Karpas-422 (cell line): ENCODE measurements at regions not wholly inside any gene's neighbourhood (a gene's known extent, or its start where the extent isn't known, plus 50 kb on each side); places are given as distances from the start of the nearest gene placed in this dataset.
A peak's percentile ranks its signal among the peaks of the same experiment; 100 is the strongest.

Experiments
- DNase-seq: peaks from one replicate; pipeline ENCODE4 v3.0.0-alpha.2; 2015
- H2AFZ ChIP-seq: fragments of 200-600 bp; sonication (generic); 2 replicates; pipeline ENCODE4 v1.6.1; 2014; ENCODE audit warnings: antibody characterized with exemption, low read length, mixed read lengths
- H3K27ac ChIP-seq: fragments of 200-600 bp; sonication (generic); 2 replicates; pipeline ENCODE4 v1.5.1; 2014; ENCODE audit warnings: mild to moderate bottlenecking, low read length, moderate library complexity
- H3K27me3 ChIP-seq: fragments of 200-600 bp; sonication (generic); 2 replicates; pipeline ENCODE4 v1.6.1; 2014; ENCODE audit warnings: low read length, mixed read lengths
- H3K36me3 ChIP-seq: fragments of 200-600 bp; sonication (generic); 2 replicates; pipeline ENCODE4 v1.6.1; 2014; ENCODE audit warnings: low read length, mixed read lengths; ENCODE audit not compliant: insufficient read depth
- H3K4me1 ChIP-seq: fragments of 200-600 bp; sonication (generic); 2 replicates; pipeline ENCODE4 v1.6.1; 2014; ENCODE audit warnings: mild to moderate bottlenecking, low read length, mixed read lengths
- H3K4me2 ChIP-seq: fragments of 200-600 bp; sonication (generic); 2 replicates; pipeline ENCODE4 v1.6.1; 2014; ENCODE audit warnings: low read length, low read depth, mild to moderate bottlenecking; ENCODE audit not compliant: poor library complexity, severe bottlenecking
- H3K4me3 ChIP-seq: fragments of 200-600 bp; sonication (generic); 2 replicates; pipeline ENCODE4 v1.5.1; 2014; ENCODE audit warnings: mild to moderate bottlenecking, antibody characterized with exemption, low read length, mixed read lengths
- H3K79me2 ChIP-seq: fragments of 200-600 bp; sonication (generic); 2 replicates; pipeline ENCODE4 v1.6.1; 2014; ENCODE audit warnings: mild to moderate bottlenecking, low read length, mixed read lengths
- H3K9ac ChIP-seq: fragments of 200-600 bp; sonication (generic); 2 replicates; pipeline ENCODE4 v1.6.0; 2014; ENCODE audit warnings: low read length
- H3K9me2 ChIP-seq: fragments of 200-600 bp; sonication (generic), shearing (Covaris generic); replicated peaks from 2 replicates; pipeline ENCODE4 v1.6.0; 2014; ENCODE audit warnings: mild to moderate bottlenecking, low read length, moderate library complexity; ENCODE audit not compliant: insufficient read depth
- H3K9me3 ChIP-seq: fragments of 300-700, 200-600 bp; sonication (generic); 2 replicates; pipeline ENCODE4 v1.6.1; 2014; ENCODE audit warnings: low read length, mixed read lengths
- H4K20me1 ChIP-seq: fragments of 200-600 bp; sonication (generic); 2 replicates; pipeline ENCODE4 v1.6.1; 2014; ENCODE audit warnings: mild to moderate bottlenecking, antibody characterized with exemption, low read length, low read depth; ENCODE audit not compliant: insufficient read depth

DNA sequence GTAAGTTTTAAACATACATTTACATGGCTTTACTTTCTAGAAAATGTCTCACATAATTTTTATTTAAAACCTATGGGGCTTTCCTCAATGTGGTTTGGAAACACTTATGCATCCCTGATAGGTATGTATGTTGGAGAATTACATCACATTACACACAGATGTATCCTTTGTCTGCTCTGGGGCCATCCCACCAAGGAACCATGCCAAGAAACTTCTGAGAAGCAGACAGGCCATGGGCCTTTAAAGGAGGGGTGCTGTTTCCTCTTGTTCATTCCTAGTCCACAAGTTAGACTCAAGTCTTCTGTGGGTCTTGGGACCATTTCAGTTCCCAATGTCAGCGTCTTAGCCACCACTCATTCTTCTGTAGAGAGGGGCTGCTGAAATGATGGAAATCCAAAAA lies 162.0 kb upstream of the SETBP1 start:
- Histone ChIP-seq H3K4me1 (no peaks in the 10 kb centered on the region), H3K36me3 (no peaks in the 10 kb centered on the region), H3K27ac (no peak overlapping the region), H3K9ac (no peak overlapping the region), H3K79me2 (no peaks in the 10 kb centered on the region), H3K4me2 (no peak overlapping the region), H4K20me1 (no peaks in the 10 kb centered on the region), H3K9me3 (no peaks in the 10 kb centered on the region), H3K9me2 (no peaks in the 10 kb centered on the region), H2AFZ (no peak overlapping the region), H3K4me3 (no peak overlapping the region), H3K27me3 (no peaks in the 10 kb centered on the region)
- DNase-seq, result no peak

DNA sequence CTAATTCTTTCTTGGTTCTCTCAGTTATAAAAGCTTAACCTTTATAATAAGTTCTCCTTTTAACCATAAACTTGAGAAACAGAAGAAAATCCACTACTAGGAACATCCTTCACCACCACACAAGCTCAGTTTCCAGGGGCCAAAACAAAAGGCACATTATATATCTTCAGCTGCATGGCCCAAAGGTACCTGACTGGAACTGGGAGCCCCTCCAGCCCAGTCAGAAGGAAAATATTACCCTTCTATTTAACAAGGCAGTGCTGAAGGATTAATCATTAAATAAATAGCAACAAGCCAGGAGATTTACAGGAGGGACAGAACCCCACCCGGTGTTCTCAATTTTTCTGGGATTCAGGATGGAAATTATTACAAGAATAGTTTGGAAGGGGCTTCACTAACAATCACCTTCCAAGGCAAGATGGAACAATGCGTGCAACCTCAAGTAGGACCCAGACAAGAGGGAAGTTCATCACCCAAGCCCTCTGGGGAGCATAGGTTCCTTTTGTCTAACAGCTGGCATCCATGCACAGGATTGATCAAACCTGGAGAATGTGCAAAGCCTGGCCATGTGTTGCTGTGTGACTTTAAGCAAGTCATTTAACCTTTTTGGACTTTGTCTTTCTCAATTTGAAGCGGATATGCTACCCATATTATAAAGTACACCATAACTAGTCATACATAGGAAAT lies 159.6 kb upstream of the SETBP1 start:
- Histone ChIP-seq H3K9me2 (no peaks in the 10 kb centered on the region), H2AFZ (no peak overlapping the region), H3K4me1 (no peaks in the 10 kb centered on the region), H3K4me3 (no peak overlapping the region), H3K4me2 (no peak overlapping the region), H3K79me2 (no peaks in the 10 kb centered on the region), H3K9me3 (no peaks in the 10 kb centered on the region), H3K9ac (no peak overlapping the region), H3K36me3 (no peaks in the 10 kb centered on the region), H3K27me3 (no peaks in the 10 kb centered on the region), H4K20me1 (no peaks in the 10 kb centered on the region), H3K27ac (no peak overlapping the region)
- peak; percentile 14 for DNase-seq

GRCh38 chr18:44521668-44522022 lies 159.0 kb upstream of the SETBP1 start:
- H3K4me1 ChIP-seq, result no peaks in the 10 kb centered on the region
- no peaks in the 10 kb centered on the region for H4K20me1 ChIP-seq
- no peak for DNase-seq
- H3K9me3 ChIP-seq, result no peaks in the 10 kb centered on the region
- H2AFZ ChIP-seq, result no peak overlapping the region
- H3K9ac ChIP-seq, result no peak overlapping the region
- no peaks in the 10 kb centered on the region for H3K27me3 ChIP-seq
- no peaks in the 10 kb centered on the region for H3K79me2 ChIP-seq
- H3K36me3 ChIP-seq, result no peaks in the 10 kb centered on the region
- no peak overlapping the region for H3K4me3 ChIP-seq
- no peaks in the 10 kb centered on the region for H3K9me2 ChIP-seq
- no peak overlapping the region for H3K4me2 ChIP-seq
- H3K27ac ChIP-seq, result no peak overlapping the region

- Histone ChIP-seq H3K27me3 (no peaks in the 10 kb centered on the region), H3K27ac (no peak overlapping the region), H3K36me3 (no peaks in the 10 kb centered on the region), H2AFZ (no peak overlapping the region), H3K9ac (no peak overlapping the region), H3K4me1 (no peaks in the 10 kb centered on the region), H3K9me3 (no peaks in the 10 kb centered on the region), H3K4me3 (no peak overlapping the region), H4K20me1 (no peaks in the 10 kb centered on the region), H3K4me2 (no peak overlapping the region), H3K9me2 (no peaks in the 10 kb centered on the region), H3K79me2 (no peaks in the 10 kb centered on the region)
- peak; percentile 14 for DNase-seq
Observed at GRCh38 chr18:44526705-44527415, 153.8 kb upstream of the SETBP1 start.

- Histone ChIP-seq H3K4me1 (no peaks in the 10 kb centered on the region), H2AFZ (no peak overlapping the region), H4K20me1 (no peaks in the 10 kb centered on the region), H3K9me3 (no peaks in the 10 kb centered on the region), H3K4me3 (no peak overlapping the region), H3K4me2 (no peak overlapping the region), H3K27ac (no peak overlapping the region), H3K79me2 (no peaks in the 10 kb centered on the region), H3K9me2 (no peaks in the 10 kb centered on the region), H3K36me3 (no peaks in the 10 kb centered on the region), H3K27me3 (no peaks in the 10 kb centered on the region), H3K9ac (no peak overlapping the region)
- peak; percentile 14 for DNase-seq
Observed at GRCh38 chr18:44533071-44533470, 147.6 kb upstream of the SETBP1 start.

DNA sequence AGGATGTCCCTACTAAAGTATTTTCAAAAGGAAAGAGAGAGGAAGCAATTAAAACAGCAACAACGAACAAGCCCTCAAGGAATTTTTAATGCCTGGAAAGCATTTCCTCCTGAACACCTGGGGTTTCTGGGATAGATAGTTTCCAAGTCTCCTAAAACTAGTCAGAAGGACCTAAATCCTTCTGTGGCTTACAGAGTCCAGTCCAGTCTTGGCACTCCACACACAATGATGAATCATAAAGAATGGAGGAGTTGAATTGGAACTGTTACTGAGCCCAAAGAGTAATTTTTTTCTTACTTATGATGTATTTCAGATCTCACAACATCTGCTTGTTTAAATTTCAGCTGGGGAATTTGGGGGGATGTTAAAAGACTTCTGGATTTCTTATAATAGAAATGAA lies 144.6 kb upstream of the SETBP1 start:
- H3K4me3 ChIP-seq, result no peak overlapping the region
- H3K4me1 ChIP-seq, result no peaks in the 10 kb centered on the region
- no peaks in the 10 kb centered on the region for H3K9me2 ChIP-seq
- no peak overlapping the region for H3K27ac ChIP-seq
- H3K9me3 ChIP-seq, result no peaks in the 10 kb centered on the region
- H3K9ac ChIP-seq, result no peak overlapping the region
- no peaks in the 10 kb centered on the region for H3K79me2 ChIP-seq
- H2AFZ ChIP-seq, result no peak overlapping the region
- H3K36me3 ChIP-seq, result no peaks in the 10 kb centered on the region
- H3K4me2 ChIP-seq, result no peak overlapping the region
- no peaks in the 10 kb centered on the region for H3K27me3 ChIP-seq
- H4K20me1 ChIP-seq, result no peaks in the 10 kb centered on the region
- DNase-seq, result no peak

GRCh38 chr18:44536619-44537018 lies 144.1 kb upstream of the SETBP1 start:
- Histone ChIP-seq H4K20me1 (no peaks in the 10 kb centered on the region), H3K4me3 (no peak overlapping the region), H2AFZ (no peak overlapping the region), H3K9me2 (no peaks in the 10 kb centered on the region), H3K9ac (no peak overlapping the region), H3K4me2 (no peak overlapping the region), H3K9me3 (no peaks in the 10 kb centered on the region), H3K36me3 (no peaks in the 10 kb centered on the region), H3K4me1 (no peaks in the 10 kb centered on the region), H3K27ac (no peak overlapping the region), H3K79me2 (no peaks in the 10 kb centered on the region), H3K27me3 (no peaks in the 10 kb centered on the region)
- no peak for DNase-seq

DNA sequence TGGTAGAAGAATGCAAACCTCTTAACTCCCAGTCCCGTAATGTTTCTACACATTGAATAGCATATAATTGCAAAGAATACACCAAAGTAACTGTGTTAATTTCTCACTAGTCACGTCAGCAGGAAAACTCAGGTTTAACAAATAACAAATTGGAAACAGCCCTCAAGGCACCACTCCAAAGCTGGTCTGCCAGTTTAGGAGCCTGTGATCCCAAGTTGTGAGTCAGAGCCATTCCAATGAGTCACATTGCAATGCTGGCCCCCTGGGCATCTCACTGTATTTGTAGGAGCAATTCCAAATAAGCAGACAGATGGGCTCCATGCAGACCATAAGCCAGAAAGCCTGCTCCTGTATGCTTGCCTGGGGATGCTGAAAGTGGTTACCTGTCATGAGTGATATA lies 143.2 kb upstream of the SETBP1 start:
- Histone ChIP-seq H3K9me3 (no peaks in the 10 kb centered on the region), H3K4me2 (no peak overlapping the region), H3K27ac (no peak overlapping the region), H3K79me2 (no peaks in the 10 kb centered on the region), H2AFZ (no peak overlapping the region), H3K27me3 (no peaks in the 10 kb centered on the region), H4K20me1 (no peaks in the 10 kb centered on the region), H3K9me2 (no peaks in the 10 kb centered on the region), H3K4me1 (no peaks in the 10 kb centered on the region), H3K9ac (no peak overlapping the region), H3K36me3 (no peaks in the 10 kb centered on the region), H3K4me3 (no peak overlapping the region)
- DNase-seq, result no peak
